IMR-90 (cell line): ENCODE measurements at regions not wholly inside any gene's neighbourhood (a gene's known extent, or its start where the extent isn't known, plus 50 kb on each side); places are given as distances from the start of the nearest gene placed in this dataset.

Experiments
- ATAC-seq: fragments of 200-7000 bp; cut with Tn5 transposase; 2 replicates; pipeline ENCODE4 v1.9.1; 2020; ENCODE audit warnings: low read depth, mild to moderate bottlenecking, moderate library complexity
- BruUV-seq: library from RNA; stranded (reverse); fragments of 400-500 nt; replicated peaks from 2 replicates; lab custom pipeline; 2021; lab: Mats Ljungman, UMichigan
- CTCF ChIA-PET: fragments of 300-600 bp; formaldehyde crosslinking; extraction: SDS; loops from one replicate; lab custom pipeline; 2021; ENCODE audit warnings: antibody characterized with exemption; lab: Yijun Ruan, JAX
- POLR2A ChIA-PET: fragments of 300-600 bp; sonication (Branson Sonifier 250); formaldehyde crosslinking; loops from one replicate; lab custom pipeline; 2022; ENCODE audit warnings: antibody characterized with exemption; ENCODE audit not compliant: unreplicated experiment; lab: Charles Lee
- DNase-seq: peaks from one replicate; pipeline ENCODE4 v3.0.0; 2013
- H2AFZ ChIP-seq: replicated peaks from 2 replicates; pipeline ENCODE3; 2013; ENCODE audit warnings: low read length, mild to moderate bottlenecking; ENCODE audit not compliant: poor library complexity
- H2AK5ac ChIP-seq: 2 replicates; pipeline ENCODE4 v1.6.1; 2013; ENCODE audit warnings: low read depth, low read length, inconsistent platforms
- H2AK9ac ChIP-seq: replicated peaks from 2 replicates; pipeline ENCODE3; 2013; ENCODE audit warnings: mild to moderate bottlenecking, low read depth, low read length, moderate library complexity; ENCODE audit not compliant: poor library complexity
- H2BK120ac ChIP-seq: 2 replicates; pipeline ENCODE4 v1.6.1; 2013; ENCODE audit warnings: low read depth, low read length, inconsistent platforms
- H2BK15ac ChIP-seq: 3 replicates; pipeline ENCODE4 v1.6.1; 2013; ENCODE audit warnings: low read depth, low read length, inconsistent platforms
- H2BK20ac ChIP-seq: 2 replicates; pipeline ENCODE4 v1.6.1; 2013; ENCODE audit warnings: low read depth, mild to moderate bottlenecking, inconsistent platforms, low read length, moderate library complexity
- H2BK5ac ChIP-seq: 2 replicates; pipeline ENCODE4 v1.6.1; 2013; ENCODE audit warnings: mild to moderate bottlenecking, low read depth, low read length, inconsistent platforms; ENCODE audit not compliant: poor library complexity, severe bottlenecking
- H3K14ac ChIP-seq: replicated peaks from 2 replicates; pipeline ENCODE4 v1.6.1; 2013; ENCODE audit warnings: low read depth, low read length, inconsistent platforms
- H3K18ac ChIP-seq: 2 replicates; pipeline ENCODE4 v1.6.1; 2013; ENCODE audit warnings: low read depth, low read length, control low read depth
- H3K23ac ChIP-seq: 2 replicates; pipeline ENCODE4 v1.6.1; 2013; ENCODE audit warnings: low read depth, low read length, inconsistent platforms
- H3K27ac ChIP-seq: 2 replicates; pipeline ENCODE4 v1.5.1; 2013; ENCODE audit warnings: mild to moderate bottlenecking, control low read depth, low read length; ENCODE audit not compliant: insufficient read depth
- H3K27me3 ChIP-seq: 2 replicates; pipeline ENCODE4 v1.6.1; 2013; ENCODE audit warnings: low read length; ENCODE audit not compliant: control insufficient read depth, insufficient read depth
- H3K36me3 ChIP-seq: 2 replicates; pipeline ENCODE4 v1.6.1; 2013; ENCODE audit warnings: low read length, mixed read lengths; ENCODE audit not compliant: control insufficient read depth, insufficient read depth
- H3K4ac ChIP-seq: 2 replicates; pipeline ENCODE4 v1.6.1; 2013; ENCODE audit warnings: low read depth, low read length, inconsistent platforms
- H3K4me1 ChIP-seq: 2 replicates; pipeline ENCODE4 v1.6.1; 2013; ENCODE audit warnings: low read length, mixed read lengths; ENCODE audit not compliant: control insufficient read depth, insufficient read depth
- H3K4me2 ChIP-seq: 2 replicates; pipeline ENCODE4 v1.6.1; 2013; ENCODE audit warnings: low read depth, mild to moderate bottlenecking, control low read depth, low read length, moderate library complexity
- H3K4me3 ChIP-seq: 2 replicates; pipeline ENCODE4 v1.5.1; 2013; ENCODE audit warnings: low read depth, mild to moderate bottlenecking, control low read depth, low read length, moderate library complexity; ENCODE audit not compliant: insufficient read depth
- H3K56ac ChIP-seq: 2 replicates; pipeline ENCODE4 v1.6.1; 2013; ENCODE audit warnings: low read length, inconsistent platforms; ENCODE audit not compliant: insufficient read depth; ENCODE audit errors: extremely low read depth
- H3K79me1 ChIP-seq, 2 experiments: 2 replicates each; pipeline ENCODE4 v1.6.1; 2013; ENCODE audit warnings: low read length in 2 of 2, inconsistent platforms in 1 of 2, low read depth in 1 of 2
- H3K9ac ChIP-seq: 2 replicates; pipeline ENCODE4 v1.6.1; 2013; ENCODE audit warnings: low read depth, low read length, control low read depth
- H3K9me1 ChIP-seq: 2 replicates; pipeline ENCODE4 v1.6.1; 2013; ENCODE audit warnings: low read length, inconsistent platforms; ENCODE audit not compliant: insufficient read depth
- H3K9me3 ChIP-seq: 2 replicates; pipeline ENCODE4 v1.6.1; 2013; ENCODE audit warnings: low read length; ENCODE audit not compliant: control insufficient read depth, insufficient read depth
- H4K20me1 ChIP-seq: 2 replicates; pipeline ENCODE4 v1.6.1; 2013; ENCODE audit warnings: low read length, inconsistent platforms; ENCODE audit not compliant: insufficient read depth
- H4K5ac ChIP-seq: 2 replicates; pipeline ENCODE4 v1.6.1; 2013; ENCODE audit warnings: mild to moderate bottlenecking, low read depth, low read length, control low read depth
- H4K8ac ChIP-seq, 2 experiments: 2 replicates each; pipeline ENCODE4 v1.6.1; 2013; ENCODE audit warnings: low read depth in 2 of 2, low read length in 2 of 2, control low read depth in 1 of 2, inconsistent platforms in 1 of 2
- H4K91ac ChIP-seq: 2 replicates; pipeline ENCODE4 v1.6.1; 2013; ENCODE audit warnings: low read depth, low read length, inconsistent platforms; ENCODE audit not compliant: insufficient read depth
- BHLHE40 ChIP-seq: fragments of 150-350 bp; IDR thresholded peaks from 2 replicates; pipeline ENCODE4 v1.6.1; 2016; ENCODE audit warnings: mild to moderate bottlenecking, low read depth, low read length
- CEBPB ChIP-seq: IDR thresholded peaks from 2 replicates; pipeline ENCODE4 v1.6.1; 2012; ENCODE audit warnings: low read depth, low read length, improper control_type of control experiment
- CHD1 ChIP-seq: IDR thresholded peaks from 2 replicates; pipeline ENCODE4 v1.6.1; 2012; ENCODE audit warnings: low read depth, low read length, improper control_type of control experiment
- FOS ChIP-seq: fragments of 150-350 bp; IDR thresholded peaks from 2 replicates; pipeline ENCODE4 v1.6.1; 2016; ENCODE audit warnings: low read depth, low read length
- MAFK ChIP-seq: IDR thresholded peaks from 2 replicates; pipeline ENCODE4 v1.6.1; 2012; ENCODE audit warnings: low read depth, low read length, improper control_type of control experiment
- MAZ ChIP-seq: IDR thresholded peaks from 2 replicates; pipeline ENCODE4 v1.6.1; 2012; ENCODE audit warnings: low read depth, mild to moderate bottlenecking, low read length, improper control_type of control experiment, moderate library complexity, borderline replicate concordance
- MXI1 ChIP-seq: IDR thresholded peaks from 2 replicates; pipeline ENCODE4 v1.6.1; 2012; ENCODE audit warnings: low read depth, mild to moderate bottlenecking, low read length, moderate library complexity, borderline replicate concordance
- NFE2L2 ChIP-seq: fragments of 150-350 bp; IDR thresholded peaks from 2 replicates; pipeline ENCODE4 v1.6.1; 2016; ENCODE audit warnings: low read depth, mild to moderate bottlenecking, low read length
- POLR2A ChIP-seq: IDR thresholded peaks from 2 replicates; pipeline ENCODE4 v1.6.1; 2012; ENCODE audit warnings: mild to moderate bottlenecking, low read depth, low read length
- RAD21 ChIP-seq: IDR thresholded peaks from 2 replicates; pipeline ENCODE4 v1.6.1; 2012; ENCODE audit warnings: low read length, improper control_type of control experiment
- RCOR1 ChIP-seq: IDR thresholded peaks from 2 replicates; pipeline ENCODE4 v1.6.1; 2012; ENCODE audit warnings: mild to moderate bottlenecking, low read length, improper control_type of control experiment; ENCODE audit not compliant: insufficient replicate concordance
- RFX5 ChIP-seq: IDR thresholded peaks from 2 replicates; pipeline ENCODE4 v1.8.0; 2012; ENCODE audit warnings: low read depth, mild to moderate bottlenecking, low read length, moderate library complexity
- SMC3 ChIP-seq: fragments of 150-350 bp; IDR thresholded peaks from 2 replicates; pipeline ENCODE4 v1.6.1; 2016; ENCODE audit warnings: low read depth, mild to moderate bottlenecking, antibody characterized with exemption, low read length, moderate library complexity
- WGBS, 2 experiments: methylation state at CpG; one replicate each; pipeline versions ENCODE4 v1.1.5 to v1.1.7; 2013; ENCODE audit warnings: missing lambda C conversion rate in 2 of 2; ENCODE audit not compliant: insufficient read length in 1 of 2; ENCODE audit errors: extremely low coverage in 2 of 2; 5-methylcytosine and 5-hydroxymethylcytosine counted together
- dilution Hi-C: fragments of 300-500 bp; cut with HindIII; formaldehyde crosslinking; loops from one replicate; pipeline ENCODE4 v1.14.3; 2018; ENCODE audit warnings: low sequenced_read_pairs; ENCODE audit not compliant: unreplicated experiment
- in situ Hi-C: fragments of 300-500 bp; cut with MboI; formaldehyde crosslinking; loops from 3 replicates; pipeline ENCODE4 v1.14.3; 2019; ENCODE audit warnings: low sequenced_read_pairs, inconsistent platforms, mixed read lengths
- intact Hi-C: fragments of 100-400 bp; cut with micrococcal nuclease; formaldehyde crosslinking; loops from 2 replicates; pipeline ENCODE4 v1.10.0; 2022
- TF ChIP-seq, protein P1 (sequence below): fragments of 150-350 bp; IDR thresholded peaks from 2 replicates; pipeline ENCODE4 v1.6.1; 2017; ENCODE audit warnings: mild to moderate bottlenecking, antibody characterized with exemption, low read length, low read depth
- TF ChIP-seq, protein P2 (sequence below): conservative IDR thresholded peaks from 2 replicates; pipeline ENCODE4 v1.5.1; 2012; ENCODE audit warnings: mild to moderate bottlenecking, low read depth, low read length, improper control_type of control experiment

GRCh38 chr3:186487819-186488218 is 56.4 kb downstream of the CRYGS start:
- ChIA-PET POLR2A (no interaction called here), CTCF (no interaction called here)
- intact Hi-C loops (no loop called here), in situ Hi-C loops (no loop called here), dilution Hi-C loops (no loop called here)
- H4K5ac ChIP-seq = no peak overlapping the region
- H3K4ac ChIP-seq = no peak overlapping the region
- no CpG with 5 or more reads among the region's 3 CpGs for WGBS, 2 experiments
- H2AFZ ChIP-seq = no peak overlapping the region
- H3K27ac ChIP-seq = no peak overlapping the region
- no peak overlapping the region for H3K9ac ChIP-seq
- no peak overlapping the region for H2BK20ac ChIP-seq
- no peak overlapping the region for H3K23ac ChIP-seq
- no peak for DNase-seq
- no peak overlapping the region for H4K8ac ChIP-seq
- H3K27me3 ChIP-seq = peaks cover 18% of the 10 kb centered on the region
- H3K14ac ChIP-seq = no peak overlapping the region
- no peaks in the 10 kb centered on the region for H3K9me1 ChIP-seq
- no peak overlapping the region for H3K18ac ChIP-seq
- H3K56ac ChIP-seq = no peak overlapping the region
- ATAC-seq = no peak
- H3K4me2 ChIP-seq = no peak overlapping the region
- no peak overlapping the region for H2BK5ac ChIP-seq
- no peak overlapping the region for H4K91ac ChIP-seq
- H2BK15ac ChIP-seq = no peak overlapping the region
- no peak overlapping the region for H2AK5ac ChIP-seq
- H3K9me3 ChIP-seq = no peaks in the 10 kb centered on the region
- BruUV-seq = no TSS peak
- no peaks in the 10 kb centered on the region for H3K79me1 ChIP-seq
- H2AK9ac ChIP-seq = no peak overlapping the region
- H3K4me1 ChIP-seq = no peaks in the 10 kb centered on the region
- H2BK120ac ChIP-seq = no peak overlapping the region
- no peaks in the 10 kb centered on the region for H3K36me3 ChIP-seq
- no peaks in the 10 kb centered on the region for H4K20me1 ChIP-seq
- H3K4me3 ChIP-seq = no peak overlapping the region
- TF ChIP-seq MXI1 = no peak
- TF ChIP-seq NFE2L2 = no peak
- TF ChIP-seq RCOR1 = no peak
- TF ChIP-seq, protein P1, sequence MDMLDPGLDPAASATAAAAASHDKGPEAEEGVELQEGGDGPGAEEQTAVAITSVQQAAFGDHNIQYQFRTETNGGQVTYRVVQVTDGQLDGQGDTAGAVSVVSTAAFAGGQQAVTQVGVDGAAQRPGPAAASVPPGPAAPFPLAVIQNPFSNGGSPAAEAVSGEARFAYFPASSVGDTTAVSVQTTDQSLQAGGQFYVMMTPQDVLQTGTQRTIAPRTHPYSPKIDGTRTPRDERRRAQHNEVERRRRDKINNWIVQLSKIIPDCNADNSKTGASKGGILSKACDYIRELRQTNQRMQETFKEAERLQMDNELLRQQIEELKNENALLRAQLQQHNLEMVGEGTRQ = no peak
- TF ChIP-seq, protein P2, sequence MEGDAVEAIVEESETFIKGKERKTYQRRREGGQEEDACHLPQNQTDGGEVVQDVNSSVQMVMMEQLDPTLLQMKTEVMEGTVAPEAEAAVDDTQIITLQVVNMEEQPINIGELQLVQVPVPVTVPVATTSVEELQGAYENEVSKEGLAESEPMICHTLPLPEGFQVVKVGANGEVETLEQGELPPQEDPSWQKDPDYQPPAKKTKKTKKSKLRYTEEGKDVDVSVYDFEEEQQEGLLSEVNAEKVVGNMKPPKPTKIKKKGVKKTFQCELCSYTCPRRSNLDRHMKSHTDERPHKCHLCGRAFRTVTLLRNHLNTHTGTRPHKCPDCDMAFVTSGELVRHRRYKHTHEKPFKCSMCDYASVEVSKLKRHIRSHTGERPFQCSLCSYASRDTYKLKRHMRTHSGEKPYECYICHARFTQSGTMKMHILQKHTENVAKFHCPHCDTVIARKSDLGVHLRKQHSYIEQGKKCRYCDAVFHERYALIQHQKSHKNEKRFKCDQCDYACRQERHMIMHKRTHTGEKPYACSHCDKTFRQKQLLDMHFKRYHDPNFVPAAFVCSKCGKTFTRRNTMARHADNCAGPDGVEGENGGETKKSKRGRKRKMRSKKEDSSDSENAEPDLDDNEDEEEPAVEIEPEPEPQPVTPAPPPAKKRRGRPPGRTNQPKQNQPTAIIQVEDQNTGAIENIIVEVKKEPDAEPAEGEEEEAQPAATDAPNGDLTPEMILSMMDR = no peak
- TF ChIP-seq SMC3 = no peak
- TF ChIP-seq CEBPB = no peak
- TF ChIP-seq BHLHE40 = no peak
- no peak for TF ChIP-seq CHD1
- TF ChIP-seq POLR2A = no peak
- no peak for TF ChIP-seq MAFK
- TF ChIP-seq RFX5 = no peak
- no peak for TF ChIP-seq MAZ
- no peak for TF ChIP-seq RAD21
- no peak for TF ChIP-seq FOS
